ENCODE measurements at regions not wholly inside any gene's neighbourhood (a gene's known extent, or its start where the extent isn't known, plus 50 kb on each side); places are given as distances from the start of the nearest gene placed in this dataset.

DNA sequence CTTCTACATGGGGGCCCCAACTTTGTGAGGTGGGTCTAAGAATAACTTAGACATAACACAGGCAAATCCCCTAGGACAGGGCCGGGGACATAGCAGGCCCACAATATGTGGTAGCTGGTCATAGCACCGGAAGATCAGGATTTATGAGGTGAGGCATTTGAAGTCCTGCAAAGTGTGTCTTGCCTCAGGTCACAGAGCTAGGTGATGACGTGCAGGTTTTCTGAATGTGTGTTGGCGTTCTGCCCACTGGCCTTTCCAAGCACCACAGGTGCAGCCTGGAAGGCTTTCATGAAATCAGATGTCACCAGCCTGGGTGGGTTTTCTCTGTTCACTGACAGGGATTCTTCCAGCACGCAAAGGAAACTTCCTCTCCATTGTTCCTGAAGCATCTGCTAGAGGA is 119.1 kb downstream of the LRATD1 start:
- TF ChIP-seq, protein P1, sequence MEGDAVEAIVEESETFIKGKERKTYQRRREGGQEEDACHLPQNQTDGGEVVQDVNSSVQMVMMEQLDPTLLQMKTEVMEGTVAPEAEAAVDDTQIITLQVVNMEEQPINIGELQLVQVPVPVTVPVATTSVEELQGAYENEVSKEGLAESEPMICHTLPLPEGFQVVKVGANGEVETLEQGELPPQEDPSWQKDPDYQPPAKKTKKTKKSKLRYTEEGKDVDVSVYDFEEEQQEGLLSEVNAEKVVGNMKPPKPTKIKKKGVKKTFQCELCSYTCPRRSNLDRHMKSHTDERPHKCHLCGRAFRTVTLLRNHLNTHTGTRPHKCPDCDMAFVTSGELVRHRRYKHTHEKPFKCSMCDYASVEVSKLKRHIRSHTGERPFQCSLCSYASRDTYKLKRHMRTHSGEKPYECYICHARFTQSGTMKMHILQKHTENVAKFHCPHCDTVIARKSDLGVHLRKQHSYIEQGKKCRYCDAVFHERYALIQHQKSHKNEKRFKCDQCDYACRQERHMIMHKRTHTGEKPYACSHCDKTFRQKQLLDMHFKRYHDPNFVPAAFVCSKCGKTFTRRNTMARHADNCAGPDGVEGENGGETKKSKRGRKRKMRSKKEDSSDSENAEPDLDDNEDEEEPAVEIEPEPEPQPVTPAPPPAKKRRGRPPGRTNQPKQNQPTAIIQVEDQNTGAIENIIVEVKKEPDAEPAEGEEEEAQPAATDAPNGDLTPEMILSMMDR (conservative IDR thresholded peaks at IDR 0.05) = no peak
- no peak for TF ChIP-seq ZFX (IDR thresholded peaks at IDR 0.05)

All from C4-2B (cell line).